ENCODE measurements at regions not wholly inside any gene's neighbourhood (a gene's known extent, or its start where the extent isn't known, plus 50 kb on each side); places are given as distances from the start of the nearest gene placed in this dataset.

DNA sequence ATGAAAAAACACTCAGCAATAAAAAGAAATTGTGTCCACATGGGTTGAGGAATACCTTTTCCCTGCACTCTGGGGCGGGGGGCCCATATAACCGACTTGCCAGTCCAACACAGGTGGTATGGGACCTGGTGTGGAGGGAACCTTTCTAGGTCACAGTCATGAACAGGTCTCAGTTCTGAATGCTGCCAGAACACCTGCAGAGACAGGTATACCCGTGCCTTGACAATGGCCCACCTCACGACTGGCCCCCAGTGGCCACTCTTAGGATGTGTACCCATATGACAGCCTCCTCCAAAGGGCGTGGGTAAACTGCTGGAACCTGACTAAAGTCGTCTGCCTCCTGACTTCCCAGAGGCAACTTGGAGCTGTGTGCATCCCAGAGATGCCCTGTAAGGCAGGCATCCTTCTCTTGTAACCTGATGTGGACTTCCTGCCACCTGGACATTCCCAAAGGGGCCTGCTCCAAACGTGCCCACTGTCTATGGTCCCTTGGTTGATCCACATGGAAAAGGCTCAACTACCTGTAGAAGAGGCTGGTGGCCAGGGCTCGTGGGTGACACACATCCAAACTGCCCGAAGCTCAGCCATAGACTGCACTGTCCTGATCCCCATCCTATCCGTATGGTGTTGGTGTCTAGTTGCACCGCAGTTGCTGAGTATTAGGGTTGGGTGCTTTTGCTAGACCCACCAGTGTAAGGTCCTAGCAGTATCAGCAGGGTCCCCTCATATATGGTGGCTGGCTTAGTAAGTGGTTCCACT lies 859.3 kb downstream of the BRD1 start:
- DNase-seq: peak; percentile 73
- Histone ChIP-seq H3K4me3 (ENCODE audit: insufficient read depth, low read depth, low read length) (no peak overlapping the region), H3K36me3 (replicated peaks; ENCODE audit: control insufficient read depth, insufficient read depth, low read length) (no peaks in the 10 kb centered on the region), H3K27me3 (ENCODE audit: control insufficient read depth, insufficient read depth, low read length) (no peaks in the 10 kb centered on the region)

DNA sequence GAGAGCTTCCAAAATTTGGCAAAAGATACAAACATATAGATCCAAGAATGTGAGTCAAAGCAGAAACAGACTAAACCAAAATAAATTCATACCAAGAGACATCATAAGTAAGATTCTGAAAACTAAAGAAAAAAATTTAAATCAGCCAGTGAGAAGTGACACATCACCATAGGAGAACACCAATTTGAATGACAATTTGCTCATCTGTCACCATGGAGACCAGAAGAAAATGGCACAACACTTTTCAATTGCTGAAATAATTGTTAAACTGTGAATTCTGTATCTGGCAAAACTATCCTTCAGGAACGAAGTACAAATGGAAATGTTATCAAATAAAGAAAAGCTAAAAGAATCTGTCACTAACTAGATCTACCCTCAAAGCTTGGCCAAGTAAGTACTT lies 864.3 kb downstream of the BRD1 start:
- Histone ChIP-seq H3K27me3 (ENCODE audit: control insufficient read depth, insufficient read depth, low read length) (no peaks in the 10 kb centered on the region), H3K36me3 (replicated peaks; ENCODE audit: control insufficient read depth, insufficient read depth, low read length) (no peaks in the 10 kb centered on the region), H3K4me3 (ENCODE audit: insufficient read depth, low read depth, low read length) (no peak overlapping the region)
- no peak for DNase-seq

DNA sequence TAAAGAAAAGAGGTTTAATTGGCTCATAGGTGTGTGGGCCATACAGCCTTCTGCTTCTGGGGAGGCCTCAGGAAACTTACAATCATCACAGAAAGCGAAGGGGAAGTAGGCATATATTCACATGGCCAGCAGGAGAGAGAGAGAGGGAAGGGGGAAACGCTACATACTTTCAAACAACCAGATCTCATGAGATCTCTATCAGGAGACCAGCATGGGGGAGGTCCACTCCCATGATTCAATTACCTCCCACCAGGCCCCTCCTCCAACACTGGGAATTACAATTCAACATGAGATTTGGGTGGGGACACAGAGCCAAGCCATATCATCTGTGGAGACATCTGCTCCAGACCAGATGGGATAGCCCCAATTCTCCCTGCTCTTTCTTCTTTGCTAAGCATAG lies 866.0 kb downstream of the BRD1 start:
- H3K27me3 ChIP-seq (ENCODE audit: control insufficient read depth, insufficient read depth, low read length): no peaks in the 10 kb centered on the region
- H3K4me3 ChIP-seq (ENCODE audit: insufficient read depth, low read depth, low read length): no peak overlapping the region
- no peak for DNase-seq
- H3K36me3 ChIP-seq (replicated peaks; ENCODE audit: control insufficient read depth, insufficient read depth, low read length): no peaks in the 10 kb centered on the region

DNA sequence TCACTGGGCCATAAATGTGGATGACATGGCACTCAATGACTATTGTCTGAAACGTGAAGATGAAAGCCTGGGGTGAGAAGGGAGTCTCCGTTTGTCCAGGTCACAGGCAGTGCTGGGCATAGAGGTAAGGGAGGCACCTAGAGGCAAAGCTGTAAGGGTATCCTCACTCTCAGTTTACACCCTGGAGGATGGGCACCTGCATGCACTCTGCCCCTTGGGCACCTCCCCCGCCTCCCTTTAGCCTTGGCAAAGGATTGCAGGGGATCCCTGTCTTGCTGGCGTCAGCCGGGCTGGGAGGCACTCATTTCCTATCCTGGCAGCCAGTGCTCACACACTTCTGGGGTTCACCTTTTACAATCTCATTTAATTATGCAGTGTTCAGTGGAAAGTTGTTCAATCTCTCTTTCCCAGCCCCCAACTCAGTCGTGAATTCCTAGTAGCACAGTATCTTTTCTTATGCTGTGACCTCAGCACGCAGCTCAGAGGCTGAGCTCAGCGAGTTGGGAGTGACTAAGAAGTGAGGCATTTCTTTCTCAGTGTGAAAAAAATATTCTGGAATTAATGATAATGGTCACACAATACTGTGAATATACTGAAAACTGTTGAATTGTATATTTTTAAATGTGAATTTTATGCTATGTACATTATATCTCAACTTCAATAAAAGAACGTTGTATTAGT lies 866.6 kb downstream of the BRD1 start:
- Histone ChIP-seq H3K27me3 (ENCODE audit: control insufficient read depth, insufficient read depth, low read length) (no peaks in the 10 kb centered on the region), H3K36me3 (replicated peaks; ENCODE audit: control insufficient read depth, insufficient read depth, low read length) (no peaks in the 10 kb centered on the region), H3K4me3 (ENCODE audit: insufficient read depth, low read depth, low read length) (no peak overlapping the region)
- peak; percentile 51 for DNase-seq

DNA sequence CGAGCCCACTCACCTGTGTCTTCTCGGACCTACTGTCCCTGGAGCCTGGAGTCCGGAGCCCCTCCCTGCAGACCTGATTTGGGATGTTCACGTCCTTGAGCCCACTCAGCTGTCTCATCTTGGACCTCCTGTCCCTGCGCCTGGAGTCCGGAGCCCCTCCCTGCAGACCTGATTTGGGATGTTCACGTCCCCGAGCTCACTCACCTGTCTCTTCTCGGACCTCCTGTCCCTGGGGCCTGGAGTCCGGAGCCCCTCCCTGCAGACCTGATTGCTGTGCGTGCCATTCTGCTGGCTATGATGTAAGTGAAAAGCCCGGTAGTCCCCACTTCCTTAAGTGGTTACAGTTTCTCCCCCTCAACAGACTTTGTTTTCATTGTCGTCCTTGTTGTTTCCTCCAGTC lies 867.1 kb downstream of the BRD1 start:
- H3K4me3 ChIP-seq (ENCODE audit: insufficient read depth, low read depth, low read length): no peak overlapping the region
- H3K36me3 ChIP-seq (replicated peaks; ENCODE audit: control insufficient read depth, insufficient read depth, low read length): no peaks in the 10 kb centered on the region
- no peaks in the 10 kb centered on the region for H3K27me3 ChIP-seq (ENCODE audit: control insufficient read depth, insufficient read depth, low read length)
- DNase-seq: no peak

DNA sequence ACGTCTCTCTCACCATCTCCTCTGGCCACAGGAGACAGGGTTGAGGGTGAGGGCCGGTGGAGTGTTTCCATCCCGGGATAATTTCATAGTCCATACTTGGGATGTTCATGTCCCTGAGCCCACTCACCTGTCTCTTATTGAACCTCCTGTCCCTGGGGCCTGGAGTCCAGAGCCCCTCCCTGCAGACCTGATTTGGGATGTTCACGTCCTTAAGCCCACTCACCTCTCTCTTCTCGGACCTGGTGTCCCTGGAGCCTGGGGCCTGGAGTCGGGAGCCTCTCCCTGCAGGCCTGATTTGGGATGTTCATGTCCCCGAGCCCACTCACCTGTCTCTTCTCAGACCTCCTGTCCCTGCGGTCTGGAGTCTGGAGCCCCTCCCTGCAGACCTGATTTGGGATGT lies 868.2 kb downstream of the BRD1 start:
- DNase-seq: no peak
- H3K4me3 ChIP-seq (ENCODE audit: insufficient read depth, low read depth, low read length): no peak overlapping the region
- no peaks in the 10 kb centered on the region for H3K27me3 ChIP-seq (ENCODE audit: control insufficient read depth, insufficient read depth, low read length)
- H3K36me3 ChIP-seq (replicated peaks; ENCODE audit: control insufficient read depth, insufficient read depth, low read length): no peaks in the 10 kb centered on the region

DNA sequence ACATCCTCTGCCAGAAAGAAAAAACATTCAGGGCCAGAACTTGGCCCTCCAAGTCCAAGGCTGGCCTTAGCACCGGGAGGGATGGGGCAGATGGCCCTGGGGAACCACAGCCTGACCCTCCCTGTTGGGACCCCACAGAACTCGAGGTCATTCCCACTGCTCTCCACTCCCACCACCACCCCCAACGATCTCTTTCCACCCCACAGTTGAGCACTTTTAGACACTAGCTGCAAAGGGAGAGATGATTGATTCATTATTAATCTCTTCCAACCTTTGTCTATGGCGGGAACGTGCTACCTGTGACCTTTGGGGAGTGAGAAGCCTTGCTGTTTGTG lies 869.7 kb downstream of the BRD1 start:
- DNase-seq: peak; percentile 16
- no peak overlapping the region for H3K4me3 ChIP-seq (ENCODE audit: insufficient read depth, low read depth, low read length)
- H3K27me3 ChIP-seq (ENCODE audit: control insufficient read depth, insufficient read depth, low read length): no peaks in the 10 kb centered on the region
- no peaks in the 10 kb centered on the region for H3K36me3 ChIP-seq (replicated peaks; ENCODE audit: control insufficient read depth, insufficient read depth, low read length)

DNA sequence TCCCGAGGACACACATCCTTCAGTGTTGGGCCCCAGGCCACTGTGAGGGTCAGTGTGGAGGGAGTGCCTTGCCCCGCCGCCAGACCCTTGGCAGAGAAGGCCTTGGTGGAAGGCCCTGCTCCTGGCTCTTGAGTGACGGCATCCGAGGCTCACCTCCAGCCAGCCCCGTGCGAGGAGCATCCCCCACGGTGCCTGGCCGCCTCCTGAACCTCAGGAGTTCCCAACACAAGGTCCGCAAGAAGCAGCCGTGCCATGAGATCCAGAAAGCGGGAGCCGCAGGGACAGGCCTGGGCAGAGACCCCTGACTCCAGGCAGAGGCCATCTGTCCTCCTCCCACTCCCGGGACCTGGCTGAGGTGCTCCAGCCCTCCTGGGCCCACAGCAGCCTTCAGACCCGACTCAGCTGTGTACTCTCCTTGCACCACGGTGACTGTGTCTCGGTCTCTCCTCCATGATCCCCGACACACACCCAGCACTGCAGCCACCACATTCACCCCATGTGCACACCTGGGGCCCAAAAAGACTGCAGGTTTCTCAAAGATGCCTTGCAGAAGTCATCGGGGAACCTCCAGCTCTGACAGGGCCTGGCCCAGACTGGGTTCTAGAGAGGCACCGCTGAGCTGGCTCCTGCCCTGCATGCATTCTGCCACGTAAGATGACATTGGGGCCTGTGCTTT lies 870.2 kb downstream of the BRD1 start:
- no peaks in the 10 kb centered on the region for H3K27me3 ChIP-seq (ENCODE audit: control insufficient read depth, insufficient read depth, low read length)
- no peaks in the 10 kb centered on the region for H3K36me3 ChIP-seq (replicated peaks; ENCODE audit: control insufficient read depth, insufficient read depth, low read length)
- no peak overlapping the region for H3K4me3 ChIP-seq (ENCODE audit: insufficient read depth, low read depth, low read length)
- peak; percentile 46 for DNase-seq

DNA sequence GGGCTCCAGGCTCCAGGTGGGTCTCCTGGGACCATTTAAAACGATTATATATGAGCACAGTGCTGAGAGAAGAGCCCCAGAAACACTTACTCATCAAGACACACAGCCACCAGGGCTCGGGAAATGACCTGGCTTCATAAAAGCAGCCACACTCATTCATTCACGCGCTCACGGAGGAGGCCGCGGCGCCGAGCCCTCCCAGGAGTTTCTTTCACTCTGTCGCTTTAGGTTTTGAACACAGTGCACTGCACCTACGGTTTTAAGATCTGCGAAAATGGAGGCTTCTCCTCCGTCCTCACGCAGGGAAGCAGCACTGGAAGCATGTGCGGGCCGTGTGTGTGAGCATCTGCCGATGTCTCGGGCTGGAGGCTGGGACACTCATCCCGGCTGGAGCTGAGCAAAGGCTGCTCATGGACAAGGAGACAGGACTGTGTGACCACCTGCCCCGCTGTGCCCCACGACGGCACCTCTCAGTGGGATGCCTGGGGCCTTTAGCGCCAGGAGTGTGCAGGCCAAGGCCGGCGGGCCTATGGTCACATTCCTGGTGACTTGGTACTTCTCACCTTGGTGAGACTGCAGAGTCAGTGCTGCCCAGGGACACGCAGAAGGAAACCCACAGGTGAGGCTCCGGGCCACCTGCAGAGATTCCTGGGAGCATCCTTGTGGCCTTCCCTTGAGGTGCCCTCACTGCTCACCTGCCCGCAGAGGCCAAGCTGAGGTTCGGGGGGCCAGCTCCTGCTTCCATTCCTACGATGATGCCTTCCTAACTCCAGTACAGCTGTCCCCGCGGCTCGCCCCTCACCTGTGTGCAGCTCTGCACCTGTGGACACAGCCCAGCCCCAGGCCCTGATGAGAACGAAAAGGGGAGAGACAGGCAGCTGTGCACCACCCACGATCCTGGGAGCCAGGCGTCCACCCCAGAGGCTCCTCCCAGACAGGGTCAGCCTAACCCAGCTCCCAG lies 872.0 kb downstream of the BRD1 start:
- DNase-seq: peak; percentile 30
- no peak overlapping the region for H3K4me3 ChIP-seq (ENCODE audit: insufficient read depth, low read depth, low read length)
- H3K27me3 ChIP-seq (ENCODE audit: control insufficient read depth, insufficient read depth, low read length): no peaks in the 10 kb centered on the region
- no peaks in the 10 kb centered on the region for H3K36me3 ChIP-seq (replicated peaks; ENCODE audit: control insufficient read depth, insufficient read depth, low read length)

DNA sequence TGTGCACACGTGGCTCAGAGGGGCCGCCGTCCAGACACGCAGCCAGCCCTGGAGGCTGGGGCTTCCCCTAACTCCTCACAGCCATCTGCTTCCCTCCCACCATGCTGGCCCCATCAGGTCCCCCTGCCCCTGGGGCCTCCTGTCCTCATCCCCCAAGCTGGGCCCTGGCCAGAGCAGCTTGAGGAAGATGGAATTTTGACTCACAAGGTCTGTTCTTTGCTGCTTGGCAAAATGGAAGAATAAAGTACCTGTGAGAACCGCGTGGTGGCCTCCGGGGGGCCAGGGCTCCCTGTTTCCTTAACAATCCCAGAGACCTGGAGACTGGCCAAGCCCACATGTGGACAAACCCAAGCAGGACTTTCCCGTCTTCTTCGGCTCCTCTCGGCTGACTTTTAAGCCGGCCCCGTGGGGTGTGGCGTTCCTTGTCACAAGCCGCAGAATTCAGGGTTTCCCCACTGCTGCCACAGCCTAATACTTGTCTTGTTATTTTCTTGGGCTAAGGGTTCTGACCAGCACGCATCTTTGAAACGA lies 872.8 kb downstream of the BRD1 start:
- peak; percentile 57 for DNase-seq

DNA sequence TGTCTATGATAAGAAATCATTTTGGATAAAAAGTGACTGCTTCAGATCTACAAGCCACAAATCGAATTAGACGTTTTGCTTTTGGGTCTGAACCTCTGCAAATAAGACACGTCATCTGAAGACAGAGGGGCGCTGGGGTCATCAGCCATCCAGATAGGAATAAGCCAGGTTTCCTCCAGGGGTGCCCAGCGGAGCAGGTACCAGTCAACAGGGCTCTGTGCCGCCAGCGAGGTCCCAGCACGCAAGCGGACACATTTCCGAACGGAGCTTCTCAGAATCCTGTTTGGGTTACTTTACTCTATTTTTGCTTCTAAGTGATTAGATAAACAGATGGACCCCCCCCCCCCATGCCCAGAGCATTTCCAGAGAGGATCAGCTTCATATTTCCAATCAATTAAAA lies 873.8 kb downstream of the BRD1 start:
- no peaks in the 10 kb centered on the region for H3K36me3 ChIP-seq (replicated peaks; ENCODE audit: control insufficient read depth, insufficient read depth, low read length)
- H3K27me3 ChIP-seq (ENCODE audit: control insufficient read depth, insufficient read depth, low read length): no peaks in the 10 kb centered on the region
- no peak overlapping the region for H3K4me3 ChIP-seq (ENCODE audit: insufficient read depth, low read depth, low read length)
- peak; percentile 16 for DNase-seq

More for the DNA sequence above, 872.8 kb downstream of the BRD1 start:
- Histone ChIP-seq H3K4me3 (ENCODE audit: insufficient read depth, low read depth, low read length) (no peak overlapping the region), H3K27me3 (ENCODE audit: control insufficient read depth, insufficient read depth, low read length) (no peaks in the 10 kb centered on the region), H3K36me3 (replicated peaks; ENCODE audit: control insufficient read depth, insufficient read depth, low read length) (no peaks in the 10 kb centered on the region)

DNA sequence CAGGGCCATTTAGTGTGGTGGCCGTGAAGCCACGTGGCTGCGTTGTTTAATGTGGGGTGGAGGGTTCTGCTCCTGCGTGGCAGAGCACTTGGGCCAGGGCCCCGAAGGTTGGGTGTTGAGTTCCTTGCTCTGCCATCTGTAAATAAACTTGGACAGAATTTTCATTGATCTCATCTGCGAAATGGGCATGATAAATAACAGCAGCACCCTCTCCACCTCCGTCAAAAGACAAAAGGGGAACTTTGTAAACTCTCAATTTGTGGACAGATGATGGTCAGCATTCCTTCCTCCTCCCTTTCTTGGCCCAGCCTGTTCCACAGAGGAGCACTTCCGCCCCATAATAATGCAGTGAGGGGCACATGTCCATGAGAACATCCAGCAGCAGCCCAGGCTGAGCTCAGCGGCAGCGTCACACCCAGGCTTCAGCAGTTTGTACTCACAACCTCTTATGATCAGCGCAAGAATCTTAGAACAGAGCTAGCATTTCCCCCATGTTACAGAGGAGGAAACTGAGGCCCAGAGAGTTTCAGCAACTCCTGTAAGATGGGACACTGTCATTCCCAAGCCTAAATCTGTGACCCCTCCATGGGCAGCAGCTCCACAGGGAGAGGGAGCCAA lies 874.5 kb downstream of the BRD1 start:
- Histone ChIP-seq H3K27me3 (ENCODE audit: control insufficient read depth, insufficient read depth, low read length) (no peaks in the 10 kb centered on the region), H3K4me3 (ENCODE audit: insufficient read depth, low read depth, low read length) (no peak overlapping the region), H3K36me3 (replicated peaks; ENCODE audit: control insufficient read depth, insufficient read depth, low read length) (no peaks in the 10 kb centered on the region)
- DNase-seq: peak; percentile 10

DNA sequence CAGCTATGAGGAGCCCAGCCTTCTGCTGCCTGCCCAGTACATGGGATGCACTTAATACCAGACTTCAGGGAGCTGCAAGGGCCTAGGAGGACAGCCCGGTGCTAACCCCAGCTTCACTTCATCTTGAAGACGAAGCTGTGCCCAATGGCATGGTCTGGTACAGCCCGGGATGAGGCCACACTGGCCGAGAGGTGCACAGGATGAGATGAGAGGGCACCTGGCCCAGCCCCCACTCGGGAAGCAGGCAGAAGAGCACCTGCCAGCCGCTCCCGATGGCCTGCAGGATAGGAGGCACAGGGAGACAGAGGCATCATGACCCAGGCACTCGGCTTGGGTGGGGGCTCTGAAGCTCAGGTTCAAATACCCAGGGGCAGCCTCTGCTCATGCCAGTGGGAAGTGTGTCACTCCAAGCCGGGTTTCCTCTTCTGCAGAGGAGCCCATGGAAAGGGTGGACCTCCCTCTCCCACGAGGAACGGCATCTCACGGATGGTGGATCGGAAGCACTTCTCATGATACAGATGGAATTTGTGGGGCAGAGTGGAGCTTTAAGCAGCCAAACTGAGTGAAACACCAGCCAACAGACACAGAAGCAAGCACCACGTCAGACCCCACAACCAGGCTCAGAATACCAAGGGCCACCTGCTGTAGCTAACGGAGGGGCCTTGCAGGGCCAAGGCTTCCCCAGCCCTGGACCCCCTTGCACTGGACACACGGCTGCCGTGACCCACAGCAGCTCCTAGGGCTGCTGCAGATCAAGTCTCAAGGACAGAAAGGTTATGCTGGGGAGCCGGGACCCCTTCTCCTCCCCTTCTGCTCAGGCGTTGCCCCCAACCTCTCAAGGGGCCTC lies 875.2 kb downstream of the BRD1 start:
- Histone ChIP-seq H3K4me3 (ENCODE audit: insufficient read depth, low read depth, low read length) (no peak overlapping the region), H3K36me3 (replicated peaks; ENCODE audit: control insufficient read depth, insufficient read depth, low read length) (no peaks in the 10 kb centered on the region), H3K27me3 (ENCODE audit: control insufficient read depth, insufficient read depth, low read length) (no peaks in the 10 kb centered on the region)
- DNase-seq: peak; percentile 27

Data from H7 (cell line).